OCI-LY1 (cell line): ENCODE measurements at regions not wholly inside any gene's neighbourhood (a gene's known extent, or its start where the extent isn't known, plus 50 kb on each side); places are given as distances from the start of the nearest gene placed in this dataset.

ENCODE experiments used
- H2AFZ ChIP-seq: fragments of 200-600 bp; sonication (generic), shearing (Covaris generic); 2 replicates; pipeline ENCODE4 v1.6.0; 2014; ENCODE audit warnings: antibody characterized with exemption, mild to moderate bottlenecking, low read length
- H3F3A ChIP-seq: fragments of 200-600 bp; sonication (generic), shearing (Covaris generic); 2 replicates; pipeline ENCODE4 v1.6.0; 2014; ENCODE audit warnings: mild to moderate bottlenecking, antibody characterized with exemption, low read length, moderate library complexity; ENCODE audit not compliant: insufficient read depth
- H3K27ac ChIP-seq: fragments of 200-600 bp; sonication (generic); 2 replicates; pipeline ENCODE4 v1.5.1; 2014; ENCODE audit warnings: low read length, mixed run types, mild to moderate bottlenecking, low read depth; ENCODE audit not compliant: poor library complexity, severe bottlenecking
- H3K27me3 ChIP-seq: fragments of 200-600 bp; sonication (generic); 2 replicates; pipeline ENCODE4 v1.6.0; 2014; ENCODE audit warnings: antibody characterized with exemption, mild to moderate bottlenecking, low read length, moderate library complexity; ENCODE audit not compliant: insufficient read depth
- H3K36me3 ChIP-seq: fragments of 200-600 bp; sonication (generic); 2 replicates; pipeline ENCODE4 v1.6.1; 2014; ENCODE audit warnings: mild to moderate bottlenecking, antibody characterized with exemption, low read length, moderate library complexity, mixed read lengths; ENCODE audit not compliant: insufficient read depth
- H3K4me1 ChIP-seq: fragments of 200-600 bp; sonication (generic); 2 replicates; pipeline ENCODE4 v1.5.1; 2014; ENCODE audit warnings: mild to moderate bottlenecking, low read length, moderate library complexity; ENCODE audit not compliant: insufficient read depth, severe bottlenecking
- H3K4me2 ChIP-seq: fragments of 200-600 bp; sonication (generic), shearing (Covaris generic); 2 replicates; pipeline ENCODE4 v1.6.1; 2014; ENCODE audit warnings: low read length
- H3K4me3 ChIP-seq: fragments of 200-600 bp; sonication (generic); 2 replicates; pipeline ENCODE4 v1.5.1; 2014; ENCODE audit warnings: low read length, low read depth, mild to moderate bottlenecking, mixed read lengths; ENCODE audit not compliant: poor library complexity, severe bottlenecking
- H3K79me2 ChIP-seq: fragments of 200-600 bp; shearing (Covaris generic); 2 replicates; pipeline ENCODE4 v1.6.1; 2016; ENCODE audit warnings: mixed run types, low read length, mixed read lengths; ENCODE audit not compliant: insufficient read depth
- H3K9ac ChIP-seq: fragments of 200-600 bp; sonication (generic), shearing (Covaris generic); 2 replicates; pipeline ENCODE4 v1.6.1; 2014; ENCODE audit warnings: mild to moderate bottlenecking, low read length, mixed read lengths
- H3K9me2 ChIP-seq: fragments of 200-600 bp; sonication (generic), shearing (Covaris generic); 2 replicates; pipeline ENCODE4 v1.6.1; 2014; ENCODE audit warnings: low read depth, mild to moderate bottlenecking, low read length, mixed read lengths
- H3K9me3 ChIP-seq: fragments of 200-600 bp; shearing (Covaris generic); 2 replicates; pipeline ENCODE4 v1.6.1; 2014; ENCODE audit warnings: low read length, mixed read lengths
- H4K20me1 ChIP-seq: fragments of 200-600 bp; sonication (generic), shearing (Covaris generic); 2 replicates; pipeline ENCODE4 v1.6.0; 2016; ENCODE audit warnings: mild to moderate bottlenecking, low read length; ENCODE audit not compliant: insufficient read depth
- EZH2 ChIP-seq: fragments of 200-600 bp; sonication (generic), shearing (Covaris generic); IDR thresholded peaks from 2 replicates; pipeline ENCODE4 v1.8.0; 2017; ENCODE audit warnings: borderline replicate concordance, mixed run types, mild to moderate bottlenecking, antibody characterized with exemption, low read length, moderate library complexity, mixed read lengths
- TF ChIP-seq, protein P1 (sequence below): fragments of 200-600 bp; sonication (generic), shearing (Covaris generic); IDR thresholded peaks from 2 replicates; pipeline ENCODE4 v1.5.1; 2017; ENCODE audit warnings: mild to moderate bottlenecking, antibody characterized with exemption, low read length, moderate library complexity, mixed read lengths

DNA sequence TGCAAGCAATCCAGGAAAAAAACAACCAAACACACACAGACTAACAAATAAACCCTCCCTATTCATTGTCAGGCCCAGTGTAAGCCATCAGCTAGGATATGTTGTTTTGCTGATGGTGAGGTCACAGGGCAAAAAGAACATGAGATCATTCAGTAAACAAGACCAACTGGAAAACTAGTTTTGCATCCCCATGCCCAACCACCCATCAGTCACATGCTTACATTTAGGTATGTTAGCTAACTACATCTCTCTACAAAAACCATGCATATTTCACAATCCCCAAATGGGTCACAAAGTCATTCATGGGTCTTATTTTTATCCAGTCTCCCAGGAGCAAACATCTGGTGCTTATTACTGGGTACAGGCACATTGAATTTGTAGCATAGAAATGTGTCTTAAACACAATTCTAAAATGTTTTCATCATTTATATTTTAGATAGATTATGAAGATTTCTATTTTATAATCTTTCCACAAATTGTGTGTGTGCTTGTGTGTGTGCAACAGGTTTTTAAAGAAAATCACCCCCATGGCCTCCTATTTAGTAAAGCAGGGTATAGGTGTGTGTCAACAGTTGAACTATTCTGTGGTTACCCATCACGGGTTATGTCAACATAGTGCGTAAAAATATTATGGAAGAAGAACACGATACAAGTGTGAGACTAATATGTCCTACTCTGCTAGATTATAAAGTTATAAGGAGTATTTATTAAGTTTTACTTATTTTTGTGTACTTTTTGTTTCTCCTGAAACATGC lies 103.8 kb upstream of the AKR1E2 start:
- H3K9me3 ChIP-seq = no peaks in the 10 kb centered on the region
- H4K20me1 ChIP-seq = no peaks in the 10 kb centered on the region
- H3K9me2 ChIP-seq = no peaks in the 10 kb centered on the region
- no peaks in the 10 kb centered on the region for H3K79me2 ChIP-seq
- no peaks in the 10 kb centered on the region for H3K36me3 ChIP-seq
- no peak overlapping the region for H3K27ac ChIP-seq
- no peaks in the 10 kb centered on the region for H3K4me1 ChIP-seq
- H3K9ac ChIP-seq = no peak overlapping the region
- no peak overlapping the region for H3K4me3 ChIP-seq
- no peak overlapping the region for H2AFZ ChIP-seq
- H3F3A ChIP-seq = no peaks in the 10 kb centered on the region
- no peak overlapping the region for H3K4me2 ChIP-seq
- no peaks in the 10 kb centered on the region for H3K27me3 ChIP-seq
- TF ChIP-seq, protein P1, sequence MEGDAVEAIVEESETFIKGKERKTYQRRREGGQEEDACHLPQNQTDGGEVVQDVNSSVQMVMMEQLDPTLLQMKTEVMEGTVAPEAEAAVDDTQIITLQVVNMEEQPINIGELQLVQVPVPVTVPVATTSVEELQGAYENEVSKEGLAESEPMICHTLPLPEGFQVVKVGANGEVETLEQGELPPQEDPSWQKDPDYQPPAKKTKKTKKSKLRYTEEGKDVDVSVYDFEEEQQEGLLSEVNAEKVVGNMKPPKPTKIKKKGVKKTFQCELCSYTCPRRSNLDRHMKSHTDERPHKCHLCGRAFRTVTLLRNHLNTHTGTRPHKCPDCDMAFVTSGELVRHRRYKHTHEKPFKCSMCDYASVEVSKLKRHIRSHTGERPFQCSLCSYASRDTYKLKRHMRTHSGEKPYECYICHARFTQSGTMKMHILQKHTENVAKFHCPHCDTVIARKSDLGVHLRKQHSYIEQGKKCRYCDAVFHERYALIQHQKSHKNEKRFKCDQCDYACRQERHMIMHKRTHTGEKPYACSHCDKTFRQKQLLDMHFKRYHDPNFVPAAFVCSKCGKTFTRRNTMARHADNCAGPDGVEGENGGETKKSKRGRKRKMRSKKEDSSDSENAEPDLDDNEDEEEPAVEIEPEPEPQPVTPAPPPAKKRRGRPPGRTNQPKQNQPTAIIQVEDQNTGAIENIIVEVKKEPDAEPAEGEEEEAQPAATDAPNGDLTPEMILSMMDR = no peak
- TF ChIP-seq EZH2 = no peak

DNA sequence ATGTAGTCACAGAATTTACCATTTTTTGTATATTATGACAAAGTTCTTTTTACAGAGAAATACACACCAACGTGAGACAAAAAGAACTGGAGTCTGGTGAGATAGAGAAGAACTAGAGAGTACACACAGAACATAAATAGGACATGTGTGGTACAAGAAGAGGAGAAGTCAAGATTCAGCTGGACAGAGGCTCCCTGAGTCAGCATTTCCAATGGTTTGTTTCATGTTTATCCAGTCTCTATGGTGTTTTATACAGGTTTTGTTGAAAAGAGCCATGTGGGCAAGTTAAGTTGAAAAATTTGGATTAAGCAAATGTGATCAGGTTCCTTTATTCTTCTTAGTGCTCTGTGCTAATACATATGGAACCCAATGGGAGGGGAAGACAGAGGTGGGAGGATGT lies 105.5 kb upstream of the AKR1E2 start:
- no peaks in the 10 kb centered on the region for H3K27me3 ChIP-seq
- no peaks in the 10 kb centered on the region for H3K9me2 ChIP-seq
- no peak overlapping the region for H3K27ac ChIP-seq
- no peaks in the 10 kb centered on the region for H4K20me1 ChIP-seq
- no peaks in the 10 kb centered on the region for H3K4me1 ChIP-seq
- H3K9ac ChIP-seq = no peak overlapping the region
- no peaks in the 10 kb centered on the region for H3F3A ChIP-seq
- H3K79me2 ChIP-seq = no peaks in the 10 kb centered on the region
- H3K4me3 ChIP-seq = no peak overlapping the region
- no peaks in the 10 kb centered on the region for H3K36me3 ChIP-seq
- no peaks in the 10 kb centered on the region for H3K9me3 ChIP-seq
- TF ChIP-seq EZH2 = no peak
- TF ChIP-seq, protein P1 = no peak
- no peak overlapping the region for H3K4me2 ChIP-seq
- no peak overlapping the region for H2AFZ ChIP-seq

DNA sequence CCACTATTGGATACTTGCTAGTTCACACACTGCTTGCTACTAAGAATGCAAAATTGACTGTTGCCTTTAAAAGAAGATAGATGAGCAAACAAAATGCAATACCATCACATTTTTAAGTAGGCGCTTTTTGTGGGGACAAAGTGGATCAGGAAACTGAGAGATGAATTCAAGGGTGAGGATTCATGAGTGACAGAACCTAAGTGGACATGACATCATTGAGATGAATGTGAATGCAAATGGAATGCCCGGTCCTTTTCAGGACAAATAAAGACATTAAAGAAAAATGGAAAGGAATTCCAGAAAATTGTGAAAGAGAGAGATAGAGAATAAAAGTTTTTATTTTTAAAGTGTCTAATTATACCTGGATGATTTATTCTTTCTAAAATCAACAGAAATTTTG lies 106.3 kb upstream of the AKR1E2 start:
- H3K9me2 ChIP-seq = no peaks in the 10 kb centered on the region
- no peaks in the 10 kb centered on the region for H3K27me3 ChIP-seq
- H3K4me2 ChIP-seq = no peak overlapping the region
- H3K4me3 ChIP-seq = no peak overlapping the region
- H3K79me2 ChIP-seq = no peaks in the 10 kb centered on the region
- H3K4me1 ChIP-seq = no peaks in the 10 kb centered on the region
- H3K36me3 ChIP-seq = no peaks in the 10 kb centered on the region
- no peaks in the 10 kb centered on the region for H3K9me3 ChIP-seq
- H4K20me1 ChIP-seq = no peaks in the 10 kb centered on the region
- H3K27ac ChIP-seq = no peak overlapping the region
- TF ChIP-seq, protein P1 = no peak
- TF ChIP-seq EZH2 = no peak
- H2AFZ ChIP-seq = no peak overlapping the region
- no peak overlapping the region for H3K9ac ChIP-seq
- no peaks in the 10 kb centered on the region for H3F3A ChIP-seq
